ENCODE measurements at regions not wholly inside any gene's neighbourhood (a gene's known extent, or its start where the extent isn't known, plus 50 kb on each side); places are given as distances from the start of the nearest gene placed in this dataset.

DNA sequence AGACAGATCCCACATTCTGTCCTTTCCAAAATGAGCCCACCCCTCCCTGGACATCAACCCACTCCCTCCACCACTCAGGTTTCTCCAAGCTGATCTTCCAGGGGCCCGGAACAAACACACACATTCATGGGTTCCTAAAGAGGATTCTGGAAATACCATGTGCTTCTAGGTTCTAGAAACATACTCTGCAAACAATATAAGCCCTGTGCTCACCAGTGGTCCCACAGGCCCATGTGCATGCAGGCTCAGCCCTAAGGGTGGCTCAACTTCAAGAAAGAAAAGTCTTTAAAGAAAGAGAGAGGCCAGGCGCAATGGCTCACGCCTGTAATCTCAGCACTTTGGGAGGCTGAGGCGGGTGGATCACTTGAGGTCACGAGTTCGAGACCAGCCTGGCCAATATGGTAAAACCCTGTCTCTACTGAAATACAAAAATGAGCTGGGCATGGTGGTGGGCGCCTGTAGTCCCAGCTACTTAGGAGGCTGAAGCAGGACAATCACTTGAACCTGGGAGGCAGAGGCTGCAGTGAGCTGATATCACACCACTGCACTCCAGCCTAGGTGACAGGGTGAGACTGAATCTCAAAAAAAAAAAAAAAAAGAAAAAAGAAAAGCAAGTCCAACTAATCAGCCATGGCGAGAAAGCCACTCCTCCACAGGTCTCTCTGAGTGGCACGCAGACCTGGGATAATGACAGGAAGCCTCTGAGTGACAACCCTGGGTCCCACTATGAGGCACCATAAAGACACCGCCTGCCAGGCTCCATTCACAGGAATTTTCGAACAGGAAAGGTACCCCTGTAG is 59.5 kb upstream of the PNMA1 start:
- Mint-ChIP-seq H3K4me3 (no peak overlapping the region), H3K4me1 (ENCODE audit: low read depth) (peaks cover 88% of the 10 kb centered on the region), H3K9me3 (no peaks in the 10 kb centered on the region), H3K27ac (peak overlapping the region; percentile 82), H3K27me3 (no peaks in the 10 kb centered on the region), H3K36me3 (ENCODE audit: low read depth) (peaks cover 2% of the 10 kb centered on the region)
- peak; percentile 26 for DNase-seq

DNA sequence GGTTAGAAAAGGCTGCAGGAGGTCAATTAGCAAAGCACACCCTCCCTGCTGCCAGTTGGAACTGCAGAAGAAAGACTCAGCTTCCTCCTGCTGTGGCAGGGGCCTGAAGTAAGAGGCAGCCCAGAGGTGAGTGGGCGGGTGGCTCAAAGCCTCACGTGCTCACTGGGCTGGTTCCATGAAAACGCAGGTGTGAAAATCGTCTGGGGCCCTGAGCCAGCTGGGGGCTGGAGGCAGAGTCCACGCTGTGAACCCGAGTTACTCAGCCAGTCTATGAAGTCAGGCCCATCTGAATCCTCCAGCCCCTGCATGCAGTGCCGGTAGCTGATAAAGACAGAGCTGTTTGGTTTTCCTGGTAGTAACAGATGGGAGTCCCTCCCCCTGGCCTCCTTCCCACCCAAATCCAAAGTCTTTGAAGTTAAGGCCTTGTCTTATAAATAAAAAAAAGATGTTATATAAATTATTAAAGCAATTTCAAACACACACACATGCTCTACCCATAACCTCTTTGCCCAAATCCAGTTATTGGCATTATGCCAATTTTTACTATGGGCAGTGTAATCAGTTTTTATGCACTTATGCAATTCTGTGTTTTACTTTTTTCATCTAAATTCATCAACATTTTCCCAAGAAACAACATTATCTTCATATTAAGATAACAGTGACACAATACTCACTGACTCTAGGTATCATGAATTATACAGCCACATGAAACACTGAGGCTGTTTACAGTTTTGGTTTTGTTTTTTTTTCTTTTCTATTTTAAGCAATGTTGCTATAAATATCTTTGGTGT is 57.9 kb upstream of the PNMA1 start:
- peak; percentile 81 for DNase-seq
- peaks cover 73% of the 10 kb centered on the region for H3K4me1 Mint-ChIP-seq (ENCODE audit: low read depth)
- no peaks in the 10 kb centered on the region for H3K27me3 Mint-ChIP-seq
- H3K27ac Mint-ChIP-seq: peak overlapping the region; percentile 92
- H3K9me3 Mint-ChIP-seq: no peaks in the 10 kb centered on the region
- H3K36me3 Mint-ChIP-seq (ENCODE audit: low read depth): peaks cover 2% of the 10 kb centered on the region
- peak overlapping the region; percentile 62 for H3K4me3 Mint-ChIP-seq

DNA sequence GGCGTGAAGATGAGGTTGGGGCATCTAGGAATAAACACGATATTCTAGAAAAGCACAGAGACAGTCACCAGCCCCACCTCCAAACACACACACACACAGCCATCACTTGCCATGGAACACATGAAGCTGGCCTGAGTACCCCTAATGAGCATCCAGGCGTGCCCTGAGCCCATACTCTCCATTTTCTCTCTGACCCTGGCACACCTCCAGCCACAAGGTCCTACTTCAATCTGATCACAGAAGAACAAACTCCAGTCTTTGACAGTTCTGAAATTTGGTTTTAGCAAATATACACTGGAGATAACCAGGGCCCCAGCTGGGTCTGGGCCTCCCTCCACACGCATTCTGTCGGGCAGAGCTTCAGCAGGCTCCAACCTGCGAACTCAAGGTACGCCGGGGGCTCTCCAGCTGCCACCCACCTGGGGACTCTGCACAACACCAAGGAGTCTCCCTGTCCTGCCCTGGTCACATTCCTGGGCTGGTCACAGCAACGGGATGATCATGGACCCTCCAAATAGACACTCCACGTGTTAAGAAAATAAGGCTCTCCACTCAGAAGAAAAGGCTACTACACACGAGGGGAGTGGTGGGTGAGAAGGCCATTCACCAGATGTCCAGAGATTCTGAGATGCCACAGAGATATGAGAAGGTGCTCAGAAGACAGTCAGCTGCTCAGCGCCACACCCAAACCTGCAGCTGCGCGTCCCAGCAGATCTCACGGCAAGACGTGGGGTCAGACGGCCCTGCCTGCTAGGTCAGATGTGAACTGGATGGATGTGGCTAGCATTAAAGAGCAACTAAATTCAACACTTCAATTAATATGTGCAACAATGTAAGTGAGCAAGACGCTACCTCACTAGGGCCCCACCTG is 57.0 kb upstream of the PNMA1 start:
- Mint-ChIP-seq H3K9me3 (no peaks in the 10 kb centered on the region), H3K36me3 (ENCODE audit: low read depth) (peaks cover 2% of the 10 kb centered on the region), H3K4me1 (ENCODE audit: low read depth) (peaks cover 71% of the 10 kb centered on the region), H3K4me3 (peak overlapping the region; percentile 62), H3K27ac (peak overlapping the region; percentile 92), H3K27me3 (no peaks in the 10 kb centered on the region)
- DNase-seq: no peak

DNA sequence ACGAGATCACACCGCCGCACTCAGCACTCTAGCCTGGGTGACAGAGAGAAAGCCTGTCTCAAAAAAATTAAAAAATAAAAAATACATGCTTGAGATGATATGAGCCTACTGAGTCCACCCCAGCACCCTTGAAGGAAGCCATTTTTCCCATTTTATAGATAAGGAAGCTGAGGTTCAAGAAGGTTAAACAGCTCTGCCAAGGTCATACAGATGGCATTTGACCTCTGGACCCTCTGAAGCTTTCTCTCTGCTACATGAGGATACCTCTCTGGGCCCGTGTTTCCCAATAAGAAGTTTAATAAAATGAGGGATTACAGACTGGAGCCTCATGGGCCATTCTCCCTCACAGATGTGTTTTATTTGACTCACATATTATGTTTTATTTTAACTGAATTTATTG is 53.9 kb upstream of the PNMA1 start:
- Mint-ChIP-seq H3K9me3 (no peaks in the 10 kb centered on the region), H3K36me3 (ENCODE audit: low read depth) (peaks cover 2% of the 10 kb centered on the region), H3K4me3 (no peak overlapping the region), H3K4me1 (ENCODE audit: low read depth) (peaks cover 69% of the 10 kb centered on the region), H3K27me3 (no peaks in the 10 kb centered on the region), H3K27ac (no peak overlapping the region)
- no peak for DNase-seq

GRCh38 chr14:73764406-73765280 is 50.5 kb upstream of the PNMA1 start:
- no peak for DNase-seq
- H3K4me1 Mint-ChIP-seq (ENCODE audit: low read depth): peaks cover 66% of the 10 kb centered on the region
- no peak overlapping the region for H3K4me3 Mint-ChIP-seq
- H3K27me3 Mint-ChIP-seq: no peaks in the 10 kb centered on the region
- H3K9me3 Mint-ChIP-seq: no peaks in the 10 kb centered on the region
- peak overlapping the region; percentile 83 for H3K27ac Mint-ChIP-seq
- peaks cover 5% of the 10 kb centered on the region for H3K36me3 Mint-ChIP-seq (ENCODE audit: low read depth)
